ENCODE measurements at regions not wholly inside any gene's neighbourhood (a gene's known extent, or its start where the extent isn't known, plus 50 kb on each side); places are given as distances from the start of the nearest gene placed in this dataset.
A peak's percentile ranks its signal among the peaks of the same experiment; 100 is the strongest.

- no CpG with 5 or more reads among the region's 3 CpGs for WGBS (ENCODE audit: extremely low coverage, insufficient read length, low lambda C conversion rate)
- no peak overlapping the region for H2BK20ac ChIP-seq (ENCODE audit: low read depth, low read length, poor library complexity, severe bottlenecking)
- no peak overlapping the region for H3K56ac ChIP-seq (ENCODE audit: insufficient read length, low read depth, low read length)
- no peak overlapping the region for H2AK5ac ChIP-seq (ENCODE audit: insufficient read length, low read length)
- H3K9me3 Mint-ChIP-seq: peaks cover 9 to 20% of the 10 kb centered on the region in 2 experiments; a peak in 4 of 5 replicates
- DNase-seq: no peak
- no peaks in the 10 kb centered on the region for H3K79me1 ChIP-seq (ENCODE audit: insufficient read depth, low read depth, low read length, poor library complexity, severe bottlenecking)
- H4K20me1 ChIP-seq (ENCODE audit: control insufficient read depth, insufficient read depth, insufficient read length): no peaks in the 10 kb centered on the region
- no peak overlapping the region for H2BK120ac ChIP-seq (ENCODE audit: low read depth, low read length, poor library complexity, severe bottlenecking)
- H4K5ac ChIP-seq (ENCODE audit: insufficient read length, low read depth, low read length): no peak overlapping the region
- no peak overlapping the region for H3K23ac ChIP-seq (ENCODE audit: insufficient read length, low read depth, low read length)
- H3K27me3 Mint-ChIP-seq (ENCODE audit: low read depth): no peaks in the 10 kb centered on the region
- H3T11ph ChIP-seq (ENCODE audit: low read length): no peak overlapping the region
- H3K23me2 ChIP-seq (ENCODE audit: insufficient read length, low read depth, low read length, poor library complexity, severe bottlenecking): no peaks in the 10 kb centered on the region
- no peak overlapping the region for H3K9ac ChIP-seq (ENCODE audit: extremely low read depth, insufficient read length, low read length)
- no peak overlapping the region for H4K91ac ChIP-seq (ENCODE audit: insufficient read length, low read depth, low read length)
- H3K4me1 Mint-ChIP-seq: no peaks in the 10 kb centered on the region
- no peaks in the 10 kb centered on the region for H3K27me3 ChIP-seq (ENCODE audit: insufficient read depth, low read length)
- no peak overlapping the region for H2BK12ac ChIP-seq (ENCODE audit: insufficient read length, low read depth, low read length)
- no peak overlapping the region for H3K18ac ChIP-seq (ENCODE audit: insufficient read length, low read depth, low read length)
- no peak overlapping the region for H3K27ac ChIP-seq (ENCODE audit: insufficient read length, low read depth, low read length)
- no peak overlapping the region for H2AFZ ChIP-seq (ENCODE audit: low read length)
- H2BK5ac ChIP-seq (ENCODE audit: insufficient read length, low read length): no peak overlapping the region
- no peak overlapping the region for H3K27ac Mint-ChIP-seq
- TF ChIP-seq CTCF (conservative IDR thresholded peaks at IDR 0.05): peak; percentile 13; the same call in 1 of the 3 replicates
- no peak overlapping the region for H3K4me2 ChIP-seq (ENCODE audit: insufficient read depth, insufficient read length, low read length)
- H3K36me3 Mint-ChIP-seq (ENCODE audit: insufficient read depth in 1 of 3, low read depth in 3 of 3): no peaks in the 10 kb centered on the region
- no peaks in the 10 kb centered on the region for H3K4me1 ChIP-seq (ENCODE audit: insufficient read depth, low read length)
- no peaks in the 10 kb centered on the region for H3K79me2 ChIP-seq (ENCODE audit: insufficient read depth, low read length)
- H3K4ac ChIP-seq (ENCODE audit: low read depth, low read length): no peak overlapping the region
- H3K4me3 Mint-ChIP-seq: no peak overlapping the region
- no peak overlapping the region for H2BK15ac ChIP-seq (ENCODE audit: low read depth, low read length)
- H3K9me3 ChIP-seq (ENCODE audit: control insufficient read depth, low read depth, low read length): no peaks in the 10 kb centered on the region
- no peak overlapping the region for H3K14ac ChIP-seq (ENCODE audit: insufficient read depth, low read length)
- no peak overlapping the region for H4K8ac ChIP-seq (replicated peaks; ENCODE audit: insufficient read length, low read depth, low read length)
Observed at GRCh38 chr7:55644567-55644966, 72.3 kb upstream of the VOPP1 start.
